Muscle layer of colon (tissue), 2 donors: ENCODE measurements at regions not wholly inside any gene's neighbourhood (a gene's known extent, or its start where the extent isn't known, plus 50 kb on each side); places are given as distances from the start of the nearest gene placed in this dataset.

Experiments
- H3K27ac ChIP-seq: one replicate; pipeline ENCODE4 v1.7.0; 2013; ENCODE audit warnings: low read depth, mild to moderate bottlenecking, low read length, moderate library complexity
- H3K27me3 ChIP-seq, 2 donors: one replicate each; pipeline ENCODE4 v1.7.0; 2013; ENCODE audit warnings: low read length in 2 of 2, mild to moderate bottlenecking in 2 of 2; ENCODE audit not compliant: insufficient read depth in 2 of 2, control insufficient read depth in 1 of 2
- H3K36me3 ChIP-seq: one replicate; pipeline ENCODE4 v1.7.0; 2013; ENCODE audit warnings: mild to moderate bottlenecking, low read length; ENCODE audit not compliant: insufficient read depth
- H3K4me1 ChIP-seq: one replicate; pipeline ENCODE4 v1.7.0; 2013; ENCODE audit warnings: mild to moderate bottlenecking, low read length; ENCODE audit not compliant: insufficient read depth
- H3K4me3 ChIP-seq, 2 donors: one replicate each; pipeline ENCODE4 v1.7.0; 2013; ENCODE audit warnings: low read length in 2 of 2, low read depth in 1 of 2, mild to moderate bottlenecking in 1 of 2, moderate library complexity in 1 of 2
- H3K9ac ChIP-seq: one replicate; pipeline ENCODE4 v1.7.0; 2013; ENCODE audit warnings: low read length
- H3K9me3 ChIP-seq: one replicate; pipeline ENCODE4 v1.7.0; 2013; ENCODE audit warnings: mild to moderate bottlenecking, low read length
- donor health status: abdominal sarcoma.
- donor health status: Adenocarcinoma of cecum.

DNA sequence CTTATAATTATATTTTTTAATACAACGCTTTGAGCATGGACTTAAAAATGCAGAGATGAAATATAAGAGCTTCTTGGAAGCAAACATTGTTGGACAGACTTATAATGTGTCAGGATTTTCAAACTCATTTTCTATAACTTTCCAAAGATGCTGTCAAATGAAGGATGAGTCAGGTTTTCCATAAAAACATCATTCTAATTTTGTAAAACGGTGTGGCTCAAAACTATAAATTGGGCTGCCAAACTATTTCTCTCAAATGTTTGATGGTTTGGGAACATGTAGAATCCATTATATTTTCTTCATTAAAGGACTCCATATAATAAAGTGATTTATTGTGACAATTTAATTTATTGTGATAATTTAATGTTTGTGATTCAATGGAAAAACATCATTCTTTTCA, 511.2 kb downstream of the USP25 start:
- H3K27me3 ChIP-seq, result no peaks in the 10 kb centered on the region
- H3K27ac ChIP-seq, result no peak overlapping the region
- H3K36me3 ChIP-seq, result no peaks in the 10 kb centered on the region

DNA sequence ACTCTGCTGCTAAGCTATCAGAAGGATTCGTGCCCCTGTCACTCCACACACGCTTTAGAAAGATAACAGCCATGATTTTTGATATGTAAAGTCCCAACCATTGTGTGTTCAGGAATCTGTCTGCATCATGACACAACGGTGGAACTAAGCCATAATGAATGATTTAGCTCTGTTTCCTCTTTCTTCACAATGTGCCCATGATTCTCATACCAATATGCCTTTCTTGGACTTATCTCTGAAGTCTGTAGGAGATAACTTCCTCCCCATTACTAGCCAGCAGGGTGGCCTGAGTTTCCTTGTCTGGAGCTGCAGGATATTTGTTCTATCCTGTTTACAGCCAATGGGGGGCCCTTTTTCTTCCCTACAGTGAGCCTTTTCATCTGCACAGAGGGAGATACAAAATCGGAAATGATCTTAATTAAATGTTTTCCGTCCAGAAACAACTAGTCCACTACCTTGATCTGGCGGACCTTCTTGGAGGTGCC, 511.7 kb downstream of the USP25 start:
- H3K27me3 ChIP-seq, result no peaks in the 10 kb centered on the region
- H3K27ac ChIP-seq, result no peak overlapping the region
- no peaks in the 10 kb centered on the region for H3K36me3 ChIP-seq

More for the DNA sequence above, 511.2 kb downstream of the USP25 start:
- Histone ChIP-seq H3K9ac (no peak overlapping the region), H3K4me1 (no peaks in the 10 kb centered on the region), H3K4me3 (no peak overlapping the region), H3K9me3 (no peaks in the 10 kb centered on the region)

DNA sequence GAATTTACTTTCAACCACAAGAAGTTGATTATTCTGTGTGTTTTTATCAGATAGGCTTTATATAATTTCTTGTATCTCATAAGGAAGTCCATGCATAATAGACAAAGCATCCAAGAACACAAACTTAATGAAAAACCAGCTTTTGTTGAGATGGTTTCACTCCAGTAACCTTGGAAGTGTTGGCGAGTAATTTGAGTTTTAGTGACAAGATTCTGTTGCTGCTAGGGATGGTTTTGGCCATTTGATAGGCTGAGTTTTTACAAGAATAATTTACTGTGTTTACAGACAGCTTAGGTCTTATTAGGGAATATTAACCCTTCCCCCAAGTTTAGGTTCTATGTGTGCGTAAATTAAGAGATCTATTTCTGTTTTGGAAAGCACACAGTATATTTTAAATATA, 513.6 kb downstream of the USP25 start:
- no peaks in the 10 kb centered on the region for H3K9me3 ChIP-seq
- no peaks in the 10 kb centered on the region for H3K4me1 ChIP-seq
- no peak overlapping the region for H3K27ac ChIP-seq

More for the DNA sequence above, 511.7 kb downstream of the USP25 start:
- Histone ChIP-seq H3K4me3 (no peak overlapping the region), H3K4me1 (no peaks in the 10 kb centered on the region), H3K9me3 (no peaks in the 10 kb centered on the region), H3K9ac (no peak overlapping the region)

DNA sequence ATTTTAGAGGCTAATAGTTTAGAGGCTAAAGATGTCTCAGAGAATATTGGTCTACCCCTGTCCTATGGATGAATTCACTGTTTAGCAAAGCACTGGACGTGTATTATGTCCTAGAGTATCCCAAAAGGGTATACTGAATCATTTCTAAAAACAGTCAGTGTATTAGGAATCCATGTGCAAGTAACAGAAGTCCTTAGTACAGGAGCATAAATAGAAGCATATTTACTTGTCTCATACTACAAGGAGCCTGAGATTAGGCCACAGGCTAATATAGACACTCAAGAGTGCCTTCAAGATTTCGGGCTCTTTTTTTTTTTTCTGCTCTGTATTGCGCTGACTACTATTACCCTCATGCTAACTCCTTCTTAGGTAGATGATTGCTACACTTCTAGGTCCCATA, 518.9 kb downstream of the USP25 start:
- Histone ChIP-seq H3K27me3 (no peaks in the 10 kb centered on the region), H3K9me3 (no peaks in the 10 kb centered on the region), H3K36me3 (no peaks in the 10 kb centered on the region), H3K4me3 (no peak overlapping the region), H3K4me1 (no peaks in the 10 kb centered on the region), H3K27ac (no peak overlapping the region), H3K9ac (no peak overlapping the region)

More for the DNA sequence above, 513.6 kb downstream of the USP25 start:
- no peaks in the 10 kb centered on the region for H3K27me3 ChIP-seq
- H3K36me3 ChIP-seq, result no peaks in the 10 kb centered on the region
- no peak overlapping the region for H3K9ac ChIP-seq
- no peak overlapping the region for H3K4me3 ChIP-seq

DNA sequence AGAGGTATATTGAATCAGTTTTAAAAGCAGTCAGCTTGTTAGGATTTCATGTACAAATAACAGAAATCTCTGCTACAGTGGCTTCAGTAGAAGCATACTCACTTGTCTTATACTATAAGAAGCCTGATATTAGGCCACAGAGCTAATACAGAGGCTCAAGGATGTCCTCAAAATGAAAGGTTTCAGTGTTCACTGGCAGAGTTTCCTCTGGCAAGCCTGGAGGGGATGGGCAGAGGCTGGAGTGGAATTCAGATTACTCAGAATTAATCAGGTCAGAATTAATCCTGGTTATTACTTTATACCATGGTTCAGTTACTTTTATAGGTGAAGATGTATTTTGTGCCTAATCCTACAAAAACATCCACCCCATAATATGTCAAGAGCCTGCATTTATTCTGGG, 520.5 kb downstream of the USP25 start:
- no peaks in the 10 kb centered on the region for H3K36me3 ChIP-seq

DNA sequence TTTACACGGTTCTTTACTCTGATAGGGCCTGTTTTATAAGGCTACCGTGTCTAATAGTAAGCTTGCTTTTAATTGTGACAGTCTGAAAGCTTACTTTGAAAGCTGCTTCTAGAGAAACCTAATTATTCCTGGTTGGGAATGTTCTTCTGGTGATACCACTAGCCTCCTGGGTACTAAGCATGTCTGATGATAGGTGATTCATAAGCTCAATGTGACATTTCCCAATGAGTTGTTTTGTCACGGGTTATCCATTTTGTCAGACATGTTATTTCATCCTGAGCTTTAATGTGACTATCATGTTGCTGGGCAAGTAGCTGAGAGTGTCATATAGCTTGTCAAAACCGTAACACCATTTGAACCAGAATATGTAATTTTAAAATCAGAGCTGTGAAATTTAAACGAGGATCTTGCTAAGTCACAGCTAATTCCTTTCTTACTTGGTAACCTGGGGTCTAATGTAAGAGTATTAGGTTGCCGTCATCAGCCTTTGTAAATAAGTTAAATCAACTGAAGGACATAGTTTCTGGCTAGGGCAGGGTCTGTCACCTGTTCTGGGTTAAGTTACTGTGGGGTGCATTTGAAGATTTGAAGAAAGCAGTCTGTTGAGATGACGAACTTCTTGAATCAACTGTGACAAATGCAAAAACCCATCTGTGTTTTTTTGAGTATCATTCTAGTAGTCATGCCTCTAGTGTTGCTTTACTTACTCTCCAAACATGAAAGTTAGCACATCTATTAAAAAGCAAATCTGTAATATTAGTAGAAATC, 529.2 kb downstream of the USP25 start:
- no peak overlapping the region for H3K9ac ChIP-seq
- H3K4me3 ChIP-seq, result no peak overlapping the region
- H3K4me1 ChIP-seq, result no peaks in the 10 kb centered on the region
- H3K27ac ChIP-seq, result no peak overlapping the region
- H3K9me3 ChIP-seq, result no peaks in the 10 kb centered on the region
- H3K27me3 ChIP-seq, result no peaks in the 10 kb centered on the region
- no peaks in the 10 kb centered on the region for H3K36me3 ChIP-seq

More for the DNA sequence above, 520.5 kb downstream of the USP25 start:
- no peaks in the 10 kb centered on the region for H3K9me3 ChIP-seq
- no peak overlapping the region for H3K27ac ChIP-seq
- H3K4me1 ChIP-seq, result no peaks in the 10 kb centered on the region
- no peak overlapping the region for H3K9ac ChIP-seq
- H3K4me3 ChIP-seq, result no peak overlapping the region
- H3K27me3 ChIP-seq, result no peaks in the 10 kb centered on the region

DNA sequence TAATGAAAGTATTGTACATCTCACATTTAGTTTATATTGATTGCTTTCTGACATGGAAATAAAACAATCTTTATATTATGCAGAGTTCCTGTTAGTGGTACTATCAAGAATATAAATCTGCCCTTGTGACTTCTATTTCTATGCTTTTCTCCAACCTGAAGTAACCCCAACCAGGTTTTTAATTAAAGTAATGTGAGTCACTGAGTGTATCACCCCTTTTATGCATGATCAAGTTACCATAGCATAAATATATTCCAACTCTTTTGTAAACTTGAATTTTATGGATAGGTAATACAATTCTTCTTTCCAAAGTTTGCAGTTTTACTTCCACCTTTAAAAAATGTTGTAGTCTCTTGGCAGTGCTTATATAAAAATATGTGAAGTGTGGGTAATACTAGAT, 532.3 kb downstream of the USP25 start:
- Histone ChIP-seq H3K9me3 (no peaks in the 10 kb centered on the region), H3K36me3 (no peaks in the 10 kb centered on the region), H3K9ac (no peak overlapping the region), H3K27ac (no peak overlapping the region), H3K27me3 (no peaks in the 10 kb centered on the region), H3K4me3 (no peak overlapping the region), H3K4me1 (no peaks in the 10 kb centered on the region)

DNA sequence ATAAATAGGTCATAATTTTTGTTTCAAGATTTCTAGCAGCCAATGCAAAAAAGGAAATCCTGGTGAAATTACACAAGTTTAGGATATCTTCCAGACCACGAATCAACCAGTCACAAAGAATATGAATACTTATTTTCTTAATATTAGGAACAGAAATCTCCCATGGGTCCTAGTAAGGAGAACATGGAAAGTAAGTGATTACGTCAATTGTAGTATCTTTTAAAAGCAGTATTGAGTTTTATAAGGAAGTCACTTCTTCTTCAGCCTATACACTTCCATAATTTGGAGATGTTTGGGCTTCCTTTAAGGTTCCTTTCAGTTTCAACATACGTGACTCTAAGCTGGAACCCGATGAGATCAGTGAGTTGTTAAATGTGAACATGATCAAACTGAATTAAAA, 534.5 kb downstream of the USP25 start:
- Histone ChIP-seq H3K4me3 (no peak overlapping the region), H3K9me3 (no peaks in the 10 kb centered on the region), H3K27me3 (no peaks in the 10 kb centered on the region), H3K4me1 (no peaks in the 10 kb centered on the region), H3K27ac (no peak overlapping the region), H3K36me3 (no peaks in the 10 kb centered on the region), H3K9ac (no peak overlapping the region)

DNA sequence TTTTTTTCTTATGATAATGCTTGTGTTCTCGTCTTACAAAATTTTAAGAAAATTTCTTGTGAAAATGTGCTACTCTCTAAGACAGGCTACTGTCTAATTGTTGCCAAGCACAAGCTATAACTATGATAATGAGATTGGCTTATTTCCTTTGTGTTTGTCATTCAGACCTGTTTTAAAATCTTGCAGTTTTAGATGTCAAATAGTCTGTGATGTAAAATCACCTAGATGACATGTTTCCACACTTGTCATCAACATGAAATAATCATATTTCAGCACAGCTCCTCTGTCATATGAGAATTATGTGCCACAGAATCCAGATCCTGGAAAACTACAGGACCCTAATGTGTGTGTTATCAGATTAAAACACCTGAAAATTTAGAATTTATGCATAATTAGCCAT, 539.7 kb downstream of the USP25 start:
- H3K4me1 ChIP-seq, result no peaks in the 10 kb centered on the region
- H3K9me3 ChIP-seq, result no peaks in the 10 kb centered on the region
- no peak overlapping the region for H3K9ac ChIP-seq
- no peak overlapping the region for H3K4me3 ChIP-seq
- H3K27ac ChIP-seq, result no peak overlapping the region
- H3K36me3 ChIP-seq, result no peaks in the 10 kb centered on the region
- no peaks in the 10 kb centered on the region for H3K27me3 ChIP-seq

DNA sequence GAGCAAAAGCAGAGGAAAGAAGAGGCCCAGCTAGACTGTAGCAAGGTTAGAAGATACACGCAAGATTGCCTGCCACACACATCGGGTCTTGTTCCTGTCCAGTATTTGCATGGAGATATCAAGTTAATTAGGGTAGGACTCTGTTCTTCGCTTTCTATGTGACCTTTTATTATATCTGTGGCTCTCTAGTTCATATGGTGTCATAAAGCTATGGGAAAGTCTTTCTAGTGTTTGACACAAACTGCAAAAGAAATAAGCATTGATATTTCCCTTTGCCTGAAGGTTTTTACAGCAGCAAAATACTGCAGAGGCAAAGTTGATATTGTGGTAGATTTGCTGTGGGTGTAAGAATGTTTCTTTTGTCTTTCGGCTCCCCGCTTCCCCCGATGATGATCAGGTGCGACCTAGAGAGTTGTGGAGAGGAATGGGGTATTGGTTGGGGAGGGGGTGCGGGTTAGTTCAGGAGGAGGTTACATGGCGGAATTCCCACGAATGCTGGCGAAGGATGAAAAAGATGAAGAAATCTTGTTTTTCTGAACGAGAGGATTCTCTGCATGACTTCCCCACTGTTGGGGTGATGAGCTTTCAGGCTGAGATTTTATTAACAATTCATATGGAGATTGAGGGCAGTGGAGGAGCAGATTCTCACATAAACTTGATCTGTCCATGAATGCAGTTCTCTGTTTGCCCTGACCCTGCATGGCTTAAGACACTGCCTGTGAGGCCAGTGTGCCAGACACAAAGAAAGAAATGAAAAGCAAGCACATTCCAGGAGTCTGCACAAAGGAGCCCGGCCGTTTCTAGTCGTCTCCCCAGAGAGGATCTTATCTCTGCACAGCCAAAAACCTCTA, 550.2 kb downstream of the USP25 start:
- no peak overlapping the region for H3K9ac ChIP-seq
- peaks cover 7% of the 10 kb centered on the region for H3K4me1 ChIP-seq
- H3K36me3 ChIP-seq, result no peaks in the 10 kb centered on the region
- no peaks in the 10 kb centered on the region for H3K27me3 ChIP-seq
- H3K4me3 ChIP-seq, result peak overlapping the region in 1 of 2 donors; percentile 39
- H3K9me3 ChIP-seq, result no peaks in the 10 kb centered on the region
- peak overlapping the region; percentile 6 for H3K27ac ChIP-seq

DNA sequence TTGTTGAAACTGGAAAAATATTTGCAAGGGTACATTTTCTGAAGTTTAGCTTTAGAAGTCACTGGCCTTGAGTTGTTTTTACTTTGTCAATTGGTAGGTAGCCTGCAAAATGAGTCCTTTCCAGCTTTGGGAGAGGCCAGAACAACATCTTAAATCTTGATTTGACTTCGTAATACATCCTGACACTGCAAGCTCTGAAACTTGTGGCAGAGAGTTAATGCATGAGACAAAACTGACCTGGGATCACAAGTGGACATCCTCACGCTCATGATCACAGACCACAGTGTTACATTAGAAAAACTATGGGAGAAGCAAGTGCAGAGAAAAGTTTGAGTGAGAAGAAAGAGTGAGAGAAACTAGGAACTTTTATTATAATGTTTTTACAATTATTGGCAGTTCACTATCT, 550.9 kb downstream of the USP25 start:
- Histone ChIP-seq H3K27me3 (no peaks in the 10 kb centered on the region), H3K9me3 (no peaks in the 10 kb centered on the region), H3K36me3 (no peaks in the 10 kb centered on the region), H3K9ac (no peak overlapping the region), H3K4me3 (peak overlapping the region in 1 of 2 donors; percentile 39), H3K4me1 (peaks cover 7% of the 10 kb centered on the region), H3K27ac (peak overlapping the region; percentile 6)
